Spinal cord (tissue), 9 donors: ENCODE measurements at regions not wholly inside any gene's neighbourhood (a gene's known extent, or its start where the extent isn't known, plus 50 kb on each side); places are given as distances from the start of the nearest gene placed in this dataset.
A peak's percentile ranks its signal among the peaks of the same experiment; 100 is the strongest.

Experiments used
- DNase-seq, 6 donors: peaks; one replicate each; pipeline versions ENCODE4 v3.0.0 to v3.0.0-alpha.2; 2013 to 2015; ENCODE audit warnings: low spot score in 6 of 6, low read depth in 4 of 6
- H3K27ac ChIP-seq: one replicate; pipeline ENCODE4 v1.5.1; 2013; ENCODE audit warnings: low read depth, low read length, control low read depth
- H3K27me3 ChIP-seq: one replicate; pipeline ENCODE4 v1.6.1; 2013; ENCODE audit warnings: low read length; ENCODE audit not compliant: control insufficient read depth, insufficient read depth
- H3K36me3 ChIP-seq: one replicate; pipeline ENCODE4 v1.6.1; 2013; ENCODE audit warnings: low read length; ENCODE audit not compliant: control insufficient read depth, insufficient read depth
- H3K4me1 ChIP-seq: one replicate; pipeline ENCODE4 v1.6.1; 2013; ENCODE audit warnings: low read length; ENCODE audit not compliant: control insufficient read depth, insufficient read depth
- H3K4me3 ChIP-seq: one replicate; pipeline ENCODE4 v1.5.1; 2013; ENCODE audit warnings: low read depth, low read length, control low read depth
- H3K9me3 ChIP-seq: one replicate; pipeline ENCODE4 v1.6.1; 2013; ENCODE audit warnings: low read length; ENCODE audit not compliant: control insufficient read depth, insufficient read depth
- WGBS: methylation state at CpG from one replicate; pipeline ENCODE4 v1.1.5; 2013; ENCODE audit warnings: missing lambda C conversion rate; ENCODE audit not compliant: insufficient coverage; 5-methylcytosine and 5-hydroxymethylcytosine counted together
- donor health status: healthy.

- 71% methylated on average over 11 of the region's 14 CpGs for WGBS
Measured at GRCh38 chrX:39826813-39827543, 270.8 kb downstream of the BCOR start.

GRCh38 chrX:39827951-39828350, 269.8 kb downstream of the BCOR start:
- H3K4me1 ChIP-seq, result peaks cover 7% of the 10 kb centered on the region
- 65% methylated on average over 13 of the region's 14 CpGs for WGBS
- DNase-seq, result peak in 1 of 6 donors; percentile 75
- no peak overlapping the region for H3K4me3 ChIP-seq
- no peak overlapping the region for H3K27ac ChIP-seq
- peaks cover 19% of the 10 kb centered on the region for H3K27me3 ChIP-seq
- no peaks in the 10 kb centered on the region for H3K9me3 ChIP-seq
- H3K36me3 ChIP-seq, result no peaks in the 10 kb centered on the region

More at GRCh38 chrX:39826813-39827543, 270.8 kb downstream of the BCOR start:
- no peak for DNase-seq
- Histone ChIP-seq H3K9me3 (no peaks in the 10 kb centered on the region), H3K4me1 (peaks cover 10% of the 10 kb centered on the region), H3K36me3 (no peaks in the 10 kb centered on the region), H3K4me3 (no peak overlapping the region), H3K27ac (no peak overlapping the region), H3K27me3 (peaks cover 24% of the 10 kb centered on the region)

GRCh38 chrX:39828971-39829370, 268.8 kb downstream of the BCOR start:
- H3K27ac ChIP-seq, result no peak overlapping the region
- H3K9me3 ChIP-seq, result no peaks in the 10 kb centered on the region
- H3K4me1 ChIP-seq, result peaks cover 7% of the 10 kb centered on the region
- no peaks in the 10 kb centered on the region for H3K36me3 ChIP-seq
- H3K27me3 ChIP-seq, result peaks cover 16% of the 10 kb centered on the region
- no peak for DNase-seq
- no peak overlapping the region for H3K4me3 ChIP-seq

GRCh38 chrX:39829965-39830364, 267.8 kb downstream of the BCOR start:
- no CpG with 5 or more reads among the region's 1 CpG for WGBS
- H3K36me3 ChIP-seq, result no peaks in the 10 kb centered on the region
- peaks cover 14% of the 10 kb centered on the region for H3K27me3 ChIP-seq
- peaks cover 7% of the 10 kb centered on the region for H3K4me1 ChIP-seq
- H3K9me3 ChIP-seq, result no peaks in the 10 kb centered on the region
- no peak for DNase-seq
- no peak overlapping the region for H3K27ac ChIP-seq
- no peak overlapping the region for H3K4me3 ChIP-seq

- Histone ChIP-seq H3K4me1 (peaks cover 7% of the 10 kb centered on the region), H3K36me3 (no peaks in the 10 kb centered on the region), H3K27me3 (peaks cover 15% of the 10 kb centered on the region), H3K27ac (no peak overlapping the region), H3K9me3 (no peaks in the 10 kb centered on the region), H3K4me3 (no peak overlapping the region)
- no CpG with 5 or more reads among the region's 2 CpGs for WGBS
- peak in 1 of 6 donors; percentile 19 for DNase-seq
Measured at GRCh38 chrX:39830414-39830813, 267.3 kb downstream of the BCOR start.

- H3K36me3 ChIP-seq, result no peaks in the 10 kb centered on the region
- WGBS, result 59% methylated on average over 10 of the region's 11 CpGs
- H3K27ac ChIP-seq, result no peak overlapping the region
- peaks cover 10% of the 10 kb centered on the region for H3K27me3 ChIP-seq
- no peaks in the 10 kb centered on the region for H3K9me3 ChIP-seq
- H3K4me1 ChIP-seq, result peaks cover 7% of the 10 kb centered on the region
- no peak for DNase-seq
- no peak overlapping the region for H3K4me3 ChIP-seq
Measured at GRCh38 chrX:39832211-39832610, 265.5 kb downstream of the BCOR start.

- Histone ChIP-seq H3K4me3 (no peak overlapping the region), H3K27me3 (peaks cover 7% of the 10 kb centered on the region), H3K36me3 (no peaks in the 10 kb centered on the region), H3K4me1 (peaks cover under 1% of the 10 kb centered on the region), H3K9me3 (no peaks in the 10 kb centered on the region), H3K27ac (no peak overlapping the region)
- 100% methylated on average over 1 of the region's 3 CpGs for WGBS
- no peak for DNase-seq
Measured at GRCh38 chrX:39834600-39834999, 263.2 kb downstream of the BCOR start.

- Histone ChIP-seq H3K36me3 (no peaks in the 10 kb centered on the region), H3K27me3 (peaks cover 8% of the 10 kb centered on the region), H3K9me3 (no peaks in the 10 kb centered on the region), H3K4me3 (no peak overlapping the region), H3K27ac (no peak overlapping the region), H3K4me1 (peaks cover 6% of the 10 kb centered on the region)
- 93% methylated on average over 4 of the region's 5 CpGs for WGBS
- no peak for DNase-seq
Measured at GRCh38 chrX:39835241-39835640, 262.5 kb downstream of the BCOR start.

- H3K9me3 ChIP-seq, result no peaks in the 10 kb centered on the region
- no peak overlapping the region for H3K27ac ChIP-seq
- peaks cover 11% of the 10 kb centered on the region for H3K27me3 ChIP-seq
- WGBS, result 67% methylated on average over 1 of the region's 1 CpG
- no peaks in the 10 kb centered on the region for H3K36me3 ChIP-seq
- H3K4me3 ChIP-seq, result no peak overlapping the region
- H3K4me1 ChIP-seq, result peaks cover 11% of the 10 kb centered on the region
- no peak for DNase-seq
Measured at GRCh38 chrX:39835776-39836175, 262.0 kb downstream of the BCOR start.

- no peaks in the 10 kb centered on the region for H3K9me3 ChIP-seq
- 54% methylated on average over 6 of the region's 8 CpGs for WGBS
- no peak overlapping the region for H3K27ac ChIP-seq
- H3K27me3 ChIP-seq, result peaks cover 20% of the 10 kb centered on the region
- no peaks in the 10 kb centered on the region for H3K36me3 ChIP-seq
- no peak overlapping the region for H3K4me3 ChIP-seq
- no peak for DNase-seq
- H3K4me1 ChIP-seq, result peaks cover 22% of the 10 kb centered on the region
Measured at GRCh38 chrX:39836802-39837420, 260.8 kb downstream of the BCOR start.
